Cardiac septum (tissue), 1 donor: ENCODE measurements at regions not wholly inside any gene's neighbourhood (a gene's known extent, or its start where the extent isn't known, plus 50 kb on each side); places are given as distances from the start of the nearest gene placed in this dataset.

Experiments used
- DNase-seq: peaks from one replicate; pipeline ENCODE4 v3.0.0-alpha.2; 2020; ENCODE audit warnings: low spot score
- intact Hi-C: fragments of 100-400 bp; cut with DNase I; formaldehyde crosslinking; loops from one replicate; pipeline ENCODE4 v1.14.0; 2022
- donor health status: DM: no; HTN: no; CAD: no.

DNA sequence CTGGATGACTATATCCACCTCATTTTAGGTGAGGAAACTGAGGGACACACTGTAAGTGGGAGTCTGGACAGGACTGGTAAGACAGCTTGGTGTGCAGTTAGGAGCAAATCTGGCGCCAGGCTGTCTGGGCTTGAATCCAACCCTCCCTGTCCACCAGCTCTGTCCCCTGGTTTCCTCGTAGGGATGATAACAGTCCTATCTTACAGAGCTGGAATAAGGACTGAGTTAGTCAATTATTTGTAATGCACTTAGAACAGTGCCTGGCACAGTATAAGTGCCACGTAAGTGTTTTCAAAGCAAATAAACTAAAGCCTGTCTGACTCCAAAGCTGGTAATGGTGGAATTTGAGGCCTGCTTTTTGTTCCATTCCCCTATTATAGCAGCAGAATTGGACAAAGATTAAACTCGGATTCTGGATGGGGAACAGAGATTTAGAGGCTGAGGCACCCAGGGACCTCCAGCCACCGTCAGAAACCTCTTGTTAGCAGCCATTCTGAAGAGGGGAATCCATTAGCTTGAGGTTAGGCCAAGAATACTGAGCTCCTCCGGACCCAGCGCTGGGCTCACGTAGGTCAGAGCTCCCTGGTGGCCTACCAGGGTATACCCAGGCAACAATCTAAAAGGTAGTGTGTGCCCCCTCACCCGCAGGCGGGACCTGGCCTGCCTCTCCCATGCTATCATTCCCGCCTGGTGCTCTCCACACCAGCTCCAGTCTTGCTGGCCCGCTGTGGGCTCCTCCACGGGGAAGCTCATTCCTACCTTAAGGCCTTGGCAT is 102.1 kb downstream of the UCHL1 start:
- DNase-seq = peak; percentile 80
- intact Hi-C loops = loop anchor here (5.0 kb wide), 1 partner anchor 42 kb away; no protein-coding TSS in a partner anchor

GRCh38 chr4:41359422-41359775 is 102.7 kb downstream of the UCHL1 start:
- intact Hi-C loops = loop anchor here (5.0 kb wide), 1 partner anchor 42 kb away; no protein-coding TSS in a partner anchor
- DNase-seq = no peak

GRCh38 chr4:41359836-41360213 is 103.1 kb downstream of the UCHL1 start:
- no peak for DNase-seq
- intact Hi-C loops = loop anchor here (5.0 kb wide), 4 partner anchors 43 to 297 kb away; no protein-coding TSS in a partner anchor

DNA sequence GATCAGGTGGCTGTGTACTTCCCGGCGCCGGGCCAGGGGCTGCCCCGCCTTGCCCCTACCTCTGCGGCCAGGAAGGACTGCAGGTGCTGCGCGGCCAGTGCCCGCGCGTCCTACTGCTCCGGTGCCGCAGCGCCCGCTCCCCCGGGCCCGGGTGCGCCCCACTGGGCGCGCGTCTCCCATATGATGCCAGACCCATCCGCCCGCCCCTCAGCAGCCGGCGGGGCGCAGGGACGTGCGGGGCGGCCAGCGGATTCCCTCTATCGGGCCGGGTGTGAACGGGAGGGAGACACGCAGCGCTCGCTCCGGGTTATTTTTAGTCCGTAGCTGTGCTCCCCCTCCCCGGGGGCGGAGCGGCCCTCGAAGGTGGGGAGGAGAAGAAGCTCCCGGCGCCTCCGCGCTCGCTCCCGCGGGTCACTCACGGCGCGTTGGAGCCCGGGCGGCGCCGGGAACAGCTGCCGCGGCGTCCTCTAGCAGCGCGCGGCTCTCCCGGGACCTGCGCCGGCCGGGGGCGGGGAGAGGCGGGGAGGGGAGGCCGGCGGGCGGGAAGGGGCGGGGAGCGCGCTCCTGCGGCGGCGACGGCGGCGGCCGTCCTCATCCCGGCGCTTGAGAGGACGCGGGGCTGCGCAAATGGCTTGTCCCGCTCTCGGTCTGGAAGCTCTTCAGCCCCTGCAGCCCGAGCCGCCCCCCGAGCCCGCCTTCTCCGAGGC is 103.6 kb downstream of the UCHL1 start:
- intact Hi-C loops = loop anchor here (5.0 kb wide), 3 partner anchors 77 to 297 kb away; no protein-coding TSS in a partner anchor
- peak; percentile 85 for DNase-seq

DNA sequence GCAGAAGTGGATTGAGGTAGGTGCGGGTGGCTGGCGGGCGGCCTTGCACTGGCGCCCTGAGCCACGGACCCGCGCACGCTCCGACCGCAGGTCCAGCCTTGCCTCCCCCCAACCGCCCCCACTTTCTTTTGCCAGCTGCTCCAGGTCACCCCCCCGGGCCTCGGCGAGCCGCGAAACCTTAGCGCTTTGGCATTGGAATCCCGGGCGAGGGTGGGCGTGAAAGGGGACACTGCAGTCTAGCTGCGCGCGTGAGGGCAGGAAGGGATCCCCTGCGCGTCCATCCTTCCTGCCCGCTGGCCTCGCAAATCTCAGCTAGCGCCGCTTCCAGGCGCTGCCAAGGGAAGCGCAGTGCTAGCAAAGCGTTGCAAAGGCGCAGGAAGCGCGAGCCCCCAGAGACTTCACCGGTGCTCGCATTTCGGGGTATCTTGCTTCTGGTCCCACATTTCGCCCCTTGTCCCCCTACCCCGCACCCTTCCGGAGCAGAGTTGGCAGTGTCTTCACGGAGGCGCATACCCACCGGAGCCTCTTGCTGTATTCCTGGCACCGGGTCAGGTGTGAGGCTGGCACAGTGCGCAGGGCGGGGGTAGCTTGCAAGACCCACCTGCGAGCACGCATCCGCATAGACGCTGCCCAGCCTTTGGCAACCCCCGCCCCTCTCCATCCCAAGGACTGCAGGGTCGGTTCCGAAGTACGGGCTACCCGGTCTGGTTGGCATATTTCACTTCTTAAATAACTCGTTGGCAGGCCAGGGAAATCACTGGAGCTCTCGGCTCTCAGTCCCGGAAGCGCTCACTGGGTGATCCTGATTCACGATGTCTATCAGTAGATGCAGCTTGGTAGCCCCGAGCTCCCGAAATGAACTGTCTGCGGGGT is 104.4 kb downstream of the UCHL1 start:
- DNase-seq = peak; percentile 78
- intact Hi-C loops = loop anchor here (1.0 to 5.0 kb wide), 4 partner anchors 76 to 296 kb away; partner anchors contain the start of gene LIMCH1

- intact Hi-C loops = loop anchor here (1.0 to 5.0 kb wide), 5 partner anchors 75 to 295 kb away; partner anchors contain the start of gene LIMCH1
- DNase-seq = no peak
Observed at GRCh38 chr4:41361794-41362526, 105.2 kb downstream of the UCHL1 start.

- intact Hi-C loops = loop anchor here (2.0 to 5.0 kb wide), 4 partner anchors 74 to 294 kb away; no protein-coding TSS in a partner anchor
Observed at GRCh38 chr4:41362621-41363383, 106.1 kb downstream of the UCHL1 start.

DNA sequence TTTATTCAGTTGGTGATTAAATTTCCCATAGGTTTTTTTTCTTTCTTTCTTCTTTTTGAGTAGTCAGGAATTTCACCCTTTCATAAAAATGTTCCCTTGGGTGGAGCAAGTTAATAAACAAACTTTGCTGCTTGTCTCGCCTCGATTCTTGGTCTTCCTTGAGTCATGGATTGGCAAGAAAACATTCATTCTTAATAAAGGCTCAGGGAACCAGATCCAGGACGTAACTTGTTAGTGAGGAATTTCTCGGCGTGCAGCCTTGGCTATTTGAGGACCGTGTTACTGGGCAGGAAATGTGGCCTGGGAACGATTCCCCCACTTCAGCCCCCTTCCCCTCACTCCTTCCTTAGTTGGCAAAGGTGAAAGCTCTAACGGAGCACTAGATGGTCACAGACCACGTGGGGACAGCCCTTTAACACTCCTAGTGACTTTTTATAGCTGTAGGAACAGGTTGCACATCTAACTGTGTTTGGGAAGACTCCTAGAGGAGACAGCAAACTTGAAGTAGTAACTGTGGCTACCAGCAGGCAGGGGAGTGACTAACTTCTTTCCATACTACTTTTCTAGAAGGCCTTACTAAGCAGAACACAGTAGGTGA is 106.8 kb downstream of the UCHL1 start:
- DNase-seq = no peak
- intact Hi-C loops = loop anchor here (2.0 to 5.0 kb wide), 4 partner anchors 74 to 294 kb away; no protein-coding TSS in a partner anchor

More at GRCh38 chr4:41362621-41363383, 106.1 kb downstream of the UCHL1 start:
- no peak for DNase-seq

- no peak for DNase-seq
- intact Hi-C loops = loop anchor here (5.0 kb wide), 3 partner anchors 72 to 292 kb away; no protein-coding TSS in a partner anchor
Observed at GRCh38 chr4:41364876-41365275, 108.1 kb downstream of the UCHL1 start.

DNA sequence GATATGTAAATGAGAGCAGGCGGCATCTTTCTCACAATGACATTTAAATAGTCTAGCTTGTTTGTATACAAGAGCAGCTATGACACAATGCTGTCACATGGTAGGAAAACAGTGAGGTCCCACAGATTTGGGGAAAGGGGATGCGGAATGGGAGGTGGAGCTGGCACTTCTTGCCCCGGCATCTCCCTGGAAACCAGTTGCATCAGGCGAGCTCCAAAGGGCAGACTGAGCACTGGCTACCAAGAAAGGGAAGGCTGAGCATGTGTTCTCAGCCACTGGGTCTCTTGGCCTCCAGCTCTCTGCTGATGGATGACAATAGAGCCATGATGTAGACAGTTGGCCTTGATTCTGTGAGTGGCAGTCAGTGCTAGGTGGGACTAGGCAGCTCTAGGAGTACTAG is 109.0 kb downstream of the UCHL1 start:
- intact Hi-C loops = no loop called here
- DNase-seq = no peak

DNA sequence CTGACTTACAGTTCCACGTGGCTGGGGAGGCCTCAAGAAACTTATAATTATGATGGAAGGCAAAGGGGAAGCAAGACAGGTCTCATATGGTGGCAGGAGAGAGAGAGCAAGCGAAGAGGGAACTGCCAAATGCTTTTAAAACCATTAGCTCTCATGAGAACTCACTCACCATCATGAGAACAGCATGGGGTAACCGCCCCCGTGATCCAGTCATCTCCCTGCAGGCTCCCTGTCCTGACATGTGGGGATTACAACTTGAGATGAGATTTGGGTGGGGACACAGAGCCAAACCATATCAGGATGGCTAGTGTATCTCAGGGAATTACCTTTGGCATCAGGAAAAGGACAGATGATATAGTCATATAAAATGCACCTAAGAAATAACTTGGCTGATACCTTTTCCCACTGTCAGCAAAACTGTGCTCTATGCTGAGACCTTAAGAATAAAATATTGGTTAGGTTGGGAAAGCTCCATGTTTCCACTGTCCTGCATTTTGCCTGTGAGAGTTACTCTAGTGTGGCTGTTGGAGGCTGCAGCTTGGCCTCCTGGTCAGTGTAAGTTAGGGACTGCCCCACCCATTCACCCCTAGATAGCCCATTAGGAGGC is 110.3 kb downstream of the UCHL1 start:
- intact Hi-C loops = no loop called here
- DNase-seq = no peak

GRCh38 chr4:41369680-41370079 is 113.0 kb downstream of the UCHL1 start:
- intact Hi-C loops = no loop called here

GRCh38 chr4:41373221-41373620 is 116.5 kb downstream of the UCHL1 start:
- no peak for DNase-seq
- intact Hi-C loops = no loop called here

More at GRCh38 chr4:41369680-41370079, 113.0 kb downstream of the UCHL1 start:
- peak; percentile 78 for DNase-seq

DNA sequence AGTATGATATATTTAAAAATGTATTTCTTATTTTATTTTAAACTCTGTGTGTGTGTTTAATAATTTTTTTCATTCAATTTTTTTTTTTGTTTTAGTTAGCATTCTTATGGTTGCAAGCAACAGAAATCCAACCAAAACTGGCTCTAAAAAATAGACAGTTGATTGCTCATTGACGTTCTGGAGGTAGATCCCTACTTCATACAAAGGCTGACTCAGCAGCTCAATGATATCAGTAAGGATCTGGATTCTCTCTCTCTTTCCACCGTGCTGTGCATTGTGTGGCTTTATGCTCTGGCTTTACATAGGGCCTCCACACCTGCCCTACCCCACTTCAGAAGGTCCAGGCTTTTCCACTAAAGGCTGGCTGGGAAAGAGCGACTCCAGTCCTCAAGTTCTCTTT is 117.8 kb downstream of the UCHL1 start:
- intact Hi-C loops = no loop called here
- no peak for DNase-seq

DNA sequence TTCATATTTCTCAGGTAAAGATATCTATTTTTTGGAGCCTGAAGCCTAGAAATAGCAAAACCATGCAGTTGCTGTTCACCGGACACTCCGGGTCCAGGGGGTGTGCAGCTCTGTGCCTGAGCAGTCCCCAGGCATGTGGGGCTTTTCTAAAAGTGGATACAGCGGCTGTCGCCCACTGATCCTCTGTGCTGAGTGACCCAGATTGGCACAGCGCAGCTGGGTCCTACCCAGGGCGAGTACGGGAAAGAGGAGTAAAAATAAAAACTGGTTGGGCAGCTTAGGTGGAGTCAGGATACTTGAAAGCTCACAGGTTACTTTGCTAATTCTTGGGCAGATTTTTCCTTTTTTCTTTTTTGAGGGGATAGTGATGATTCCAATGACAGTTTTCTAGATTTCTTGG is 118.8 kb downstream of the UCHL1 start:
- peak; percentile 77 for DNase-seq
- intact Hi-C loops = no loop called here

DNA sequence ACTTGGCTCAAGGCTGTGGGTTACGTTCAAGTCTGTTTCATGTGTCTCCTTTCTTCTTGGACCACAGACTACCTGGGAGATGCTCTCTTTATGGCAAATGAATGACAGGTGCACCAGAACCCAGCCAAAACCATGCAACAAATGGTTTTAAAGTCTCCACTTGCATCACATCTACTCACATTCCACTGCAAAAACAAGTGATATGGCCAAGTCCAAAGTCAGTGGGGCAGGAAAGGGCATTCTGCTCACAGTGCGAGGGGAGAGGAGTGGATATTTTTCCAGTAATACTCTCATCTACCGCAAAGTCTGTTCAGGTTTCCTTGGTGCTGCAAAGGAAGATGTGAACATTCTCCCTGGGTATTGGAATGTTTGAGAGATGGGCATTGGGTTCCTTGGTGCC is 120.5 kb downstream of the UCHL1 start:
- intact Hi-C loops = no loop called here
- no peak for DNase-seq

DNA sequence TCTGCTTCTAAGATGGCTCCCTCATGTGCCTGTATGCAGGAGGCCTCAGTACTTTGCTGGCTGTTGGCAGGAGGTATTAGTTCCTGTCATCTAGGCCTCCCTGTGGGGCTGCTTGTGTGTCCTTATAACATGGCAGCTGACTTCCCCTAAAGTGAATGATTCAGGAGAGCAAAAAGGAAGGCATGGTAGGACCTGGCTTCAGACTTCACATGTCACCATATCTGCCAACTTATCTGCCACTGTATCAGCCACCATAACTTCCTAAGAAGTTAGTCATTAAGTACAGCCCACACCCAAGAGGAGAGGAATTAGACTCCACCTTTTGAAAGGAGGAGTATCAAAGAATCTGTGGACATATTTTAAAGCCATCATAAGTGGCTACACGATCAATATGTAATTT is 122.5 kb downstream of the UCHL1 start:
- DNase-seq = no peak
- intact Hi-C loops = no loop called here
